GM12872 (cell line): ENCODE measurements at regions not wholly inside any gene's neighbourhood (a gene's known extent, or its start where the extent isn't known, plus 50 kb on each side); places are given as distances from the start of the nearest gene placed in this dataset.

Source experiments
- TF ChIP-seq, protein P1 (sequence below): IDR thresholded peaks from 3 replicates; pipeline ENCODE4 v1.5.1; 2011; ENCODE audit warnings: low read depth, mild to moderate bottlenecking, low read length, moderate library complexity; ENCODE audit not compliant: insufficient read depth

- TF ChIP-seq, protein P1, sequence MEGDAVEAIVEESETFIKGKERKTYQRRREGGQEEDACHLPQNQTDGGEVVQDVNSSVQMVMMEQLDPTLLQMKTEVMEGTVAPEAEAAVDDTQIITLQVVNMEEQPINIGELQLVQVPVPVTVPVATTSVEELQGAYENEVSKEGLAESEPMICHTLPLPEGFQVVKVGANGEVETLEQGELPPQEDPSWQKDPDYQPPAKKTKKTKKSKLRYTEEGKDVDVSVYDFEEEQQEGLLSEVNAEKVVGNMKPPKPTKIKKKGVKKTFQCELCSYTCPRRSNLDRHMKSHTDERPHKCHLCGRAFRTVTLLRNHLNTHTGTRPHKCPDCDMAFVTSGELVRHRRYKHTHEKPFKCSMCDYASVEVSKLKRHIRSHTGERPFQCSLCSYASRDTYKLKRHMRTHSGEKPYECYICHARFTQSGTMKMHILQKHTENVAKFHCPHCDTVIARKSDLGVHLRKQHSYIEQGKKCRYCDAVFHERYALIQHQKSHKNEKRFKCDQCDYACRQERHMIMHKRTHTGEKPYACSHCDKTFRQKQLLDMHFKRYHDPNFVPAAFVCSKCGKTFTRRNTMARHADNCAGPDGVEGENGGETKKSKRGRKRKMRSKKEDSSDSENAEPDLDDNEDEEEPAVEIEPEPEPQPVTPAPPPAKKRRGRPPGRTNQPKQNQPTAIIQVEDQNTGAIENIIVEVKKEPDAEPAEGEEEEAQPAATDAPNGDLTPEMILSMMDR = no peak
These were observed 321.8 kb downstream of the TEX29 start for GRCh38 chr13:111642156-111642767.

GRCh38 chr13:111644750-111645149 lies 324.3 kb downstream of the TEX29 start:
- TF ChIP-seq, protein P1 = no peak

DNA sequence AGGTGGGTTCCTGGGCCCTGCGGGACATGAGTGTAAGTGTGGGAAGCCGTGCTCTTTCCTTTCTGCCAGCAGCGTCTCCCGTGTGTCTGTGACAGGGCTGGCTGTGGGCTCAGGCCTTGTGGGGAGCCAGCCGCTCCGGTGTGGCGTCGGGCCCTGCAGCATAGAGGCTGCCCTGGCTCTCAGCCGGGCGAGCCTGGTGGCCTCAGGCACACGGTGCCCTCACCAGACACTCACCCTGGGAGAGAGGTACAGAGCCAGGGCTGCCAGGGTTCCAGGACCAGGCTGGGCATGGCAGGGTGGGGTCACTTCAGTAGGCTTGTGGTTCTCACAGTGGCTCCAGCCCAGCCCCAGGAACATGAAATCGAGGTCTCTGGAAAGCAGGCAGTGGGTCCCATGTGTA lies 324.8 kb downstream of the TEX29 start:
- TF ChIP-seq, protein P1 = no peak

- TF ChIP-seq, protein P1 = no peak
These were observed 325.4 kb downstream of the TEX29 start for GRCh38 chr13:111645598-111646455.

- TF ChIP-seq, protein P1 = no peak
These were observed 326.0 kb downstream of the TEX29 start for GRCh38 chr13:111646456-111646855.

- TF ChIP-seq, protein P1 = no peak
These were observed 328.4 kb downstream of the TEX29 start for GRCh38 chr13:111648885-111649284.

DNA sequence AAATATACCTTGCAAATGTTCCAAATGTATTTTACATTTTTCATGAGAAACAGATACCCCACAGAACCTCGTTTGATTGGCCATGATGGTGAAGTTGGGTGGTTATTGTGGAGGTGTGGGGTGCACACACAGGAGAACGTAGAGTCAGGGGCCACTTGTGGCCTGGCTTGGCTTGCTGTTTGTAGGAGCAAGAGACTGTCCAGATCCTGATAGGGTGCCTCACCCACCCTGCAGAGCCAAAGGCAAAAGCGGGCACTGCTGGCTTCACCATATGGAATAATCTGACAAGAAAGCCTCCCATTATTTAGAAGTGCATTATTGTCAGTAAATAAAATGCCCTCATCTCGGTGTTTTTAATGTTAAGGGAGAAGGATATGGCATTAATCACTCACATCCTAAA lies 330.2 kb downstream of the TEX29 start:
- TF ChIP-seq, protein P1 = no peak
